Nephron (organoid): ENCODE measurements at regions not wholly inside any gene's neighbourhood (a gene's known extent, or its start where the extent isn't known, plus 50 kb on each side); places are given as distances from the start of the nearest gene placed in this dataset.

ENCODE experiments used
- H3K27ac Mint-ChIP-seq, 3 experiments: 2 replicates each; pipeline ENCODE4 v1.8.0; 2020; ENCODE audit warnings: mixed read lengths in 3 of 3, mild to moderate bottlenecking in 2 of 3, moderate library complexity in 1 of 3
- H3K27me3 Mint-ChIP-seq: 2 replicates; pipeline ENCODE4 v1.8.0; 2021; ENCODE audit warnings: low read depth, mild to moderate bottlenecking, moderate library complexity, mixed read lengths
- H3K36me3 Mint-ChIP-seq: 2 replicates; pipeline ENCODE4 v1.8.0; 2020; ENCODE audit warnings: low read depth, mixed read lengths
- H3K4me1 Mint-ChIP-seq: 2 replicates; pipeline ENCODE4 v1.8.0; 2020; ENCODE audit warnings: mixed read lengths
- H3K4me3 Mint-ChIP-seq, 3 experiments: 2 replicates each; pipeline ENCODE4 v1.8.0; 2020; ENCODE audit warnings: mild to moderate bottlenecking in 3 of 3, mixed read lengths in 3 of 3, moderate library complexity in 2 of 3
- H3K9me3 Mint-ChIP-seq: 2 replicates; pipeline ENCODE4 v1.8.0; 2020; ENCODE audit warnings: mixed read lengths
- CTCF ChIP-seq, 3 experiments: fragments of 200-600 bp; sonication (generic); IDR thresholded peaks; one replicate each; pipeline ENCODE4 v1.5.0; 2021; ENCODE audit warnings: antibody characterized with exemption in 3 of 3; ENCODE audit not compliant: unreplicated experiment in 3 of 3

GRCh38 chr18:8546677-8547076 is 62.6 kb upstream of the RAB12 start:
- no peak overlapping the region for H3K27ac Mint-ChIP-seq
- H3K36me3 Mint-ChIP-seq, result no peaks in the 10 kb centered on the region

GRCh38 chr18:8548186-8548585 is 61.1 kb upstream of the RAB12 start:
- no peak for TF ChIP-seq CTCF (IDR thresholded peaks at IDR 0.05; ENCODE audit: unreplicated experiment in 3 of 3)
- H3K27me3 Mint-ChIP-seq, result peaks cover 4% of the 10 kb centered on the region

More at GRCh38 chr18:8546677-8547076, 62.6 kb upstream of the RAB12 start:
- TF ChIP-seq CTCF (IDR thresholded peaks at IDR 0.05; ENCODE audit: unreplicated experiment in 3 of 3), result no peak
- no peaks in the 10 kb centered on the region for H3K4me1 Mint-ChIP-seq
- H3K9me3 Mint-ChIP-seq, result peaks cover 5% of the 10 kb centered on the region
- H3K4me3 Mint-ChIP-seq, result no peak overlapping the region
- H3K27me3 Mint-ChIP-seq, result peaks cover 7% of the 10 kb centered on the region

GRCh38 chr18:8549254-8549757 is 59.9 kb upstream of the RAB12 start:
- Mint-ChIP-seq H3K4me3 (no peak overlapping the region), H3K4me1 (no peaks in the 10 kb centered on the region), H3K9me3 (no peaks in the 10 kb centered on the region), H3K36me3 (no peaks in the 10 kb centered on the region), H3K27me3 (peaks cover 4% of the 10 kb centered on the region), H3K27ac (no peak overlapping the region)
- TF ChIP-seq CTCF (IDR thresholded peaks at IDR 0.05; ENCODE audit: unreplicated experiment in 3 of 3), result no peak

More at GRCh38 chr18:8548186-8548585, 61.1 kb upstream of the RAB12 start:
- no peak overlapping the region for H3K27ac Mint-ChIP-seq
- H3K9me3 Mint-ChIP-seq, result peaks cover 5% of the 10 kb centered on the region
- H3K4me1 Mint-ChIP-seq, result no peaks in the 10 kb centered on the region
- no peak overlapping the region for H3K4me3 Mint-ChIP-seq
- H3K36me3 Mint-ChIP-seq, result no peaks in the 10 kb centered on the region

- no peaks in the 10 kb centered on the region for H3K36me3 Mint-ChIP-seq
- TF ChIP-seq CTCF (IDR thresholded peaks at IDR 0.05; ENCODE audit: unreplicated experiment in 3 of 3), result no peak
- H3K4me1 Mint-ChIP-seq, result no peaks in the 10 kb centered on the region
- H3K27me3 Mint-ChIP-seq, result peaks cover 6% of the 10 kb centered on the region
- H3K27ac Mint-ChIP-seq, result no peak overlapping the region
- H3K4me3 Mint-ChIP-seq, result no peak overlapping the region
- H3K9me3 Mint-ChIP-seq, result no peaks in the 10 kb centered on the region
Measured at GRCh38 chr18:8552151-8552550, 57.1 kb upstream of the RAB12 start.

GRCh38 chr18:8554354-8554753 is 54.9 kb upstream of the RAB12 start:
- H3K9me3 Mint-ChIP-seq, result no peaks in the 10 kb centered on the region
- no peak for TF ChIP-seq CTCF (IDR thresholded peaks at IDR 0.05; ENCODE audit: unreplicated experiment in 3 of 3)
- no peak overlapping the region for H3K27ac Mint-ChIP-seq
- H3K4me3 Mint-ChIP-seq, result no peak overlapping the region
- no peaks in the 10 kb centered on the region for H3K4me1 Mint-ChIP-seq
- peaks cover 4% of the 10 kb centered on the region for H3K27me3 Mint-ChIP-seq
- no peaks in the 10 kb centered on the region for H3K36me3 Mint-ChIP-seq

- Mint-ChIP-seq H3K36me3 (no peaks in the 10 kb centered on the region), H3K4me1 (no peaks in the 10 kb centered on the region), H3K9me3 (no peaks in the 10 kb centered on the region), H3K27me3 (peaks cover 8% of the 10 kb centered on the region), H3K4me3 (no peak overlapping the region), H3K27ac (no peak overlapping the region)
- no peak for TF ChIP-seq CTCF (IDR thresholded peaks at IDR 0.05; ENCODE audit: unreplicated experiment in 3 of 3)
Measured at GRCh38 chr18:8556424-8556823, 52.8 kb upstream of the RAB12 start.
